Ramos (cell line): ENCODE measurements at regions not wholly inside any gene's neighbourhood (a gene's known extent, or its start where the extent isn't known, plus 50 kb on each side); places are given as distances from the start of the nearest gene placed in this dataset.

ENCODE experiments used
- in situ Hi-C: fragments of 300-500 bp; cut with MboI; formaldehyde crosslinking; loops from one replicate; pipeline ENCODE4 v1.14.3; 2022; ENCODE audit warnings: low sequenced_read_pairs; ENCODE audit not compliant: unreplicated experiment

GRCh38 chr6:14697427-14697826, 548.4 kb upstream of the JARID2 start:
- in situ Hi-C loops: no loop called here

GRCh38 chr6:14699803-14700601, 545.9 kb upstream of the JARID2 start:
- in situ Hi-C loops: loop anchor here (25.0 kb wide), 1 partner anchor 488 kb away; no protein-coding TSS in a partner anchor

- in situ Hi-C loops: loop anchor here (25.0 kb wide), 1 partner anchor 490 kb away; no protein-coding TSS in a partner anchor
These were observed 543.9 kb upstream of the JARID2 start for GRCh38 chr6:14701946-14702345.

- in situ Hi-C loops: loop anchor here (25.0 kb wide), 1 partner anchor 490 kb away; no protein-coding TSS in a partner anchor
These were observed 543.2 kb upstream of the JARID2 start for GRCh38 chr6:14702678-14703077.

- in situ Hi-C loops: loop anchor here (25.0 kb wide), 1 partner anchor 491 kb away; no protein-coding TSS in a partner anchor
These were observed 542.3 kb upstream of the JARID2 start for GRCh38 chr6:14703586-14703985.

GRCh38 chr6:14704383-14705271, 541.2 kb upstream of the JARID2 start:
- in situ Hi-C loops: loop anchor here (25.0 kb wide), 1 partner anchor 492 kb away; no protein-coding TSS in a partner anchor

GRCh38 chr6:14705841-14706377, 540.0 kb upstream of the JARID2 start:
- in situ Hi-C loops: loop anchor here (25.0 kb wide), 1 partner anchor 494 kb away; no protein-coding TSS in a partner anchor

GRCh38 chr6:14706378-14706929, 539.4 kb upstream of the JARID2 start:
- in situ Hi-C loops: loop anchor here (25.0 kb wide), 1 partner anchor 494 kb away; no protein-coding TSS in a partner anchor

GRCh38 chr6:14707276-14707675, 538.6 kb upstream of the JARID2 start:
- in situ Hi-C loops: loop anchor here (25.0 kb wide), 1 partner anchor 495 kb away; no protein-coding TSS in a partner anchor

- in situ Hi-C loops: loop anchor here (25.0 kb wide), 1 partner anchor 496 kb away; no protein-coding TSS in a partner anchor
These were observed 537.9 kb upstream of the JARID2 start for GRCh38 chr6:14707971-14708465.

GRCh38 chr6:14709066-14709670, 536.7 kb upstream of the JARID2 start:
- in situ Hi-C loops: loop anchor here (25.0 kb wide), 1 partner anchor 497 kb away; no protein-coding TSS in a partner anchor

- in situ Hi-C loops: loop anchor here (25.0 kb wide), 1 partner anchor 498 kb away; no protein-coding TSS in a partner anchor
These were observed 536.0 kb upstream of the JARID2 start for GRCh38 chr6:14709900-14710299.

GRCh38 chr6:14710421-14710820, 535.4 kb upstream of the JARID2 start:
- in situ Hi-C loops: loop anchor here (25.0 kb wide), 1 partner anchor 498 kb away; no protein-coding TSS in a partner anchor

- in situ Hi-C loops: loop anchor here (25.0 kb wide), 1 partner anchor 499 kb away; no protein-coding TSS in a partner anchor
These were observed 534.7 kb upstream of the JARID2 start for GRCh38 chr6:14711056-14711703.

GRCh38 chr6:14711704-14712379, 534.0 kb upstream of the JARID2 start:
- in situ Hi-C loops: loop anchor here (25.0 kb wide), 1 partner anchor 500 kb away; no protein-coding TSS in a partner anchor

GRCh38 chr6:14713008-14713960, 532.6 kb upstream of the JARID2 start:
- in situ Hi-C loops: loop anchor here (25.0 kb wide), 1 partner anchor 501 kb away; no protein-coding TSS in a partner anchor
